ENCODE measurements at regions not wholly inside any gene's neighbourhood (a gene's known extent, or its start where the extent isn't known, plus 50 kb on each side); places are given as distances from the start of the nearest gene placed in this dataset.

DNA sequence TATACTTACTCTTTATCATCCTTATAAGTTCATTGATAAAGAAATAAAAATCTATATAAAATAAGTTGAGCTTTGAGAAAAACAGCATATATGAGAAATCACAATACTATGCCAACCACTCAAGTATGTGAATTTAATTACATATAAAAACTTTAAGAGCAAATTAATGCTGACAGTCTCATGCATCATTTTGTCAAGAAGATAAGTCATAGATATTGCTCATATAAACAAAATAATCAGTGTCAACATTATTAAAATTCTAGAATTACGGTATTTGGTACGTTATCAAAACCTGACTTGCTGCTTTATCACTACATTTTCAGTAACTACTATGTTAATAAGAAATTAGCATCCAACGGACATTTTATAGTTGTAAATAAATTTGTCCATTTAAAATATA lies 111.2 kb downstream of the FBXO8 start:
- WGBS, 2 experiments (ENCODE audit: low coverage in 1 of 2, low lambda C conversion rate in 2 of 2, missing lambda C conversion rate in 2 of 2): 83 to 87% methylated on average over 3 of the region's 3 CpGs
- no peaks in the 10 kb centered on the region for H3F3A ChIP-seq (ENCODE audit: insufficient read depth)
- no peak overlapping the region for H3K4me3 ChIP-seq
- H3K9me2 ChIP-seq (ENCODE audit: insufficient read depth): no peaks in the 10 kb centered on the region
- no peak overlapping the region for H3K27ac ChIP-seq
- no peak overlapping the region for H3K9ac ChIP-seq
- H3K27me3 ChIP-seq (replicated peaks; ENCODE audit: insufficient read depth): no peaks in the 10 kb centered on the region; the same call in 1 of the 2 replicates
- no peak overlapping the region for H3K4me2 ChIP-seq (ENCODE audit: unreplicated experiment)
- H4K20me1 ChIP-seq (ENCODE audit: insufficient read depth): no peaks in the 10 kb centered on the region
- DNase-seq: no peak
- H3K79me2 ChIP-seq (ENCODE audit: insufficient read depth): no peaks in the 10 kb centered on the region
- TF ChIP-seq EZH2 (IDR thresholded peaks at IDR 0.05; ENCODE audit: insufficient read depth, poor library complexity, severe bottlenecking) (no peak), EZH2phosphoT487 (IDR thresholded peaks at IDR 0.05; ENCODE audit: insufficient read depth, low read depth) (no peak)
- in situ Hi-C loops (cut with MboI): no loop called here
- no peaks in the 10 kb centered on the region for H3K4me1 ChIP-seq (ENCODE audit: insufficient read depth)
- H3K36me3 ChIP-seq (ENCODE audit: low read depth): no peaks in the 10 kb centered on the region
- H3K9me3 ChIP-seq (ENCODE audit: low read depth): no peaks in the 10 kb centered on the region
- no peak overlapping the region for H2AFZ ChIP-seq

DNA sequence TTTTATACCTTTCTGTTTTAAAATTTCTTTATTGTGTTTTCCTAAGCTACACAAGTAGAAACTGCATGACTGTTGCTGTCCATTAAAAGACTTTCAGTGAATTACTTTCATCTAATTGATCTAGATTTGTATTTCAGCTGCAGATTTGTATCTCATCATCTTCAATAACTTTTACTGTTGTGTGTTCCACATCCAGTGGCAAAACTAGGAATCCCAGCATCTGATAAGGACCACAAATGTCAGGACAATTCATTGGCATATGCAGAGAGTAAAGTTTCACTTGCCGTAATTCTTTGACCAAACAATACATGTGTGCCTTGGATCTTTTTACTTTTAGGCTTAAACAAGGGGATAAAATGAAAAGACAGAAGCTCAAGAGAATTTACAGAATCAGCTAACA lies 112.6 kb downstream of the FBXO8 start:
- TF ChIP-seq EZH2phosphoT487 (IDR thresholded peaks at IDR 0.05; ENCODE audit: insufficient read depth, low read depth): no peak
- TF ChIP-seq EZH2 (IDR thresholded peaks at IDR 0.05; ENCODE audit: insufficient read depth, poor library complexity, severe bottlenecking): no peak
- WGBS, 2 experiments (ENCODE audit: low coverage in 1 of 2, low lambda C conversion rate in 2 of 2, missing lambda C conversion rate in 2 of 2): 63 to 78% methylated on average over 1 of the region's 1 CpG

DNA sequence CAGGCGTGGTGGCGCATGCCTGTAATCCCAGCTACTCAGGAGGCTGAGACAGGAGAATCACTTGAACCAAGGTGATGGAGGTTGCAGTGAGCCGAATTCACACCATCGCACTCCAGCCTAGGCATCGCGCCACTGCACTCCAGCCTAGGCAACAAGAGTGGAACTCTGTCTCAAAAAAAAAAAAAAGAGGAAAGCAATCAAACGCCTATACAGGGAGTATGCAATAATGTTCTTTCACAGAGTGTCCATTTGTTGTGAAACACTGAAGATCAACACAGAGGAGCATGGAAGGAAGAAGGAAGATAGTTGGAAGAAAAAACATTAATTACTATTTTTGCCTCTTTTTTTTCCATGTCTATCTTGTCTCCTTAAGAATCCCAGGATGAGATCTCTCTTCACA lies 113.4 kb downstream of the FBXO8 start:
- Histone ChIP-seq H3K4me1 (ENCODE audit: insufficient read depth) (no peaks in the 10 kb centered on the region), H3K9me3 (ENCODE audit: low read depth) (no peaks in the 10 kb centered on the region), H3K27ac (no peak overlapping the region), H3K27me3 (replicated peaks; ENCODE audit: insufficient read depth) (no peaks in the 10 kb centered on the region), H3F3A (ENCODE audit: insufficient read depth) (no peaks in the 10 kb centered on the region), H3K9ac (no peak overlapping the region), H3K36me3 (ENCODE audit: low read depth) (no peaks in the 10 kb centered on the region), H4K20me1 (ENCODE audit: insufficient read depth) (no peaks in the 10 kb centered on the region), H3K4me2 (ENCODE audit: unreplicated experiment) (no peak overlapping the region), H3K9me2 (ENCODE audit: insufficient read depth) (no peaks in the 10 kb centered on the region), H2AFZ (no peak overlapping the region), H3K79me2 (ENCODE audit: insufficient read depth) (no peaks in the 10 kb centered on the region), H3K4me3 (no peak overlapping the region)
- in situ Hi-C loops (cut with MboI): no loop called here
- 87 to 90% methylated on average over 7 of the region's 7 CpGs for WGBS, 2 experiments (ENCODE audit: low coverage in 1 of 2, low lambda C conversion rate in 2 of 2, missing lambda C conversion rate in 2 of 2)
- TF ChIP-seq EZH2 (IDR thresholded peaks at IDR 0.05; ENCODE audit: insufficient read depth, poor library complexity, severe bottlenecking) (no peak), EZH2phosphoT487 (IDR thresholded peaks at IDR 0.05; ENCODE audit: insufficient read depth, low read depth) (no peak)
- DNase-seq: no peak

More for the DNA sequence above, 112.6 kb downstream of the FBXO8 start:
- no peak overlapping the region for H3K4me2 ChIP-seq (ENCODE audit: unreplicated experiment)
- DNase-seq: no peak
- H3F3A ChIP-seq (ENCODE audit: insufficient read depth): no peaks in the 10 kb centered on the region
- H3K4me3 ChIP-seq: no peak overlapping the region
- H3K9me3 ChIP-seq (ENCODE audit: low read depth): no peaks in the 10 kb centered on the region
- H3K9ac ChIP-seq: no peak overlapping the region
- H3K27ac ChIP-seq: no peak overlapping the region
- in situ Hi-C loops (cut with MboI): no loop called here
- no peaks in the 10 kb centered on the region for H3K27me3 ChIP-seq (replicated peaks; ENCODE audit: insufficient read depth)
- H3K79me2 ChIP-seq (ENCODE audit: insufficient read depth): no peaks in the 10 kb centered on the region
- H2AFZ ChIP-seq: no peak overlapping the region
- no peaks in the 10 kb centered on the region for H3K36me3 ChIP-seq (ENCODE audit: low read depth)
- H3K9me2 ChIP-seq (ENCODE audit: insufficient read depth): no peaks in the 10 kb centered on the region
- H4K20me1 ChIP-seq (ENCODE audit: insufficient read depth): no peaks in the 10 kb centered on the region
- H3K4me1 ChIP-seq (ENCODE audit: insufficient read depth): no peaks in the 10 kb centered on the region

DNA sequence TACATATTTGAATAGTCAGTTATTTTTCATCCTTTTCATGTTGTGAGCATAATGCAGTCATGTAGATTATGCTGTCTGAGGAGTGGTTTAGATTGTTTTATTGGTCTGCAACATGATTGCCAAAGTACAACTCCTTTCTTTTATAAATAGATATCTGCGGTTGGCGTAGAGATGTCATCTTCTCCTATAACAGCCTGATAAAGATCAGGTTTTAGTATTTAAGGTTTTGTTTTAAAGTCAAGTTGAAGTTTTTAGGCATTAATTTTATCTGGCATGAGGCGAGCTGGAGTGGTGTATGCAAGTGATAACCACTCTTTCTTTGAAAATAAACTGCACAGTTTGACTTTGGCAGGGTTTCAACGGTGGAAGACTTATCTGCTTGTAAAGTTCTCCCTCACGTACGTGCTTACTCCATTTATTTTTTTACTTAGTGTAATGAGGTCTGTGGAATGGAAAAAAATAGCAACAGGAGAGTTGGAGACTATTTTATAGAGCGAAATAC lies 126.3 kb downstream of the FBXO8 start:
- no peaks in the 10 kb centered on the region for H3K27me3 ChIP-seq (replicated peaks; ENCODE audit: insufficient read depth)
- no peak overlapping the region for H3K27ac ChIP-seq
- no peaks in the 10 kb centered on the region for H4K20me1 ChIP-seq (ENCODE audit: insufficient read depth)
- WGBS, 2 experiments (ENCODE audit: low coverage in 1 of 2, low lambda C conversion rate in 2 of 2, missing lambda C conversion rate in 2 of 2): 73 to 74% methylated on average over 7 of the region's 7 CpGs
- in situ Hi-C loops (cut with MboI): loop anchor here (10.0 kb wide), 1 partner anchor 632 kb away; no protein-coding TSS in a partner anchor
- no peak overlapping the region for H3K9ac ChIP-seq
- H3K4me2 ChIP-seq (ENCODE audit: unreplicated experiment): no peak overlapping the region
- H3K9me2 ChIP-seq (ENCODE audit: insufficient read depth): no peaks in the 10 kb centered on the region
- DNase-seq: no peak
- H3K4me1 ChIP-seq (ENCODE audit: insufficient read depth): no peaks in the 10 kb centered on the region
- no peaks in the 10 kb centered on the region for H3K36me3 ChIP-seq (ENCODE audit: low read depth)
- H3K9me3 ChIP-seq (ENCODE audit: low read depth): no peaks in the 10 kb centered on the region
- H3F3A ChIP-seq (ENCODE audit: insufficient read depth): no peaks in the 10 kb centered on the region
- no peaks in the 10 kb centered on the region for H3K79me2 ChIP-seq (ENCODE audit: insufficient read depth)
- H2AFZ ChIP-seq: no peak overlapping the region
- TF ChIP-seq EZH2phosphoT487 (IDR thresholded peaks at IDR 0.05; ENCODE audit: insufficient read depth, low read depth) (no peak), EZH2 (IDR thresholded peaks at IDR 0.05; ENCODE audit: insufficient read depth, poor library complexity, severe bottlenecking) (no peak)
- H3K4me3 ChIP-seq: no peak overlapping the region

Measured in GM23248 (cell line).